Left ventricle myocardium superior (tissue), 1 donor: ENCODE measurements at regions not wholly inside any gene's neighbourhood (a gene's known extent, or its start where the extent isn't known, plus 50 kb on each side); places are given as distances from the start of the nearest gene placed in this dataset.
A peak's percentile ranks its signal among the peaks of the same experiment; 100 is the strongest.
"Not testable (repeated sequence)": the region's sequence is repeated elsewhere in the genome, so short reads cannot be mapped to it uniquely, and the experiment has no call there.

Source experiments
- ATAC-seq: fragments of 200-7000 bp; cut with Tn5 transposase; one replicate; pipeline ENCODE4 v1.9.1; 2020; ENCODE audit warnings: mild to moderate bottlenecking, moderate library complexity
- DNase-seq: peaks from one replicate; pipeline ENCODE4 v3.0.0-alpha.2; 2020
- intact Hi-C: fragments of 100-400 bp; cut with micrococcal nuclease; formaldehyde crosslinking; loops from one replicate; pipeline ENCODE4 v1.11.0; 2022
- donor health status: DM: no; HTN: yes; CAD: no; lungs with severe emphysema.

DNA sequence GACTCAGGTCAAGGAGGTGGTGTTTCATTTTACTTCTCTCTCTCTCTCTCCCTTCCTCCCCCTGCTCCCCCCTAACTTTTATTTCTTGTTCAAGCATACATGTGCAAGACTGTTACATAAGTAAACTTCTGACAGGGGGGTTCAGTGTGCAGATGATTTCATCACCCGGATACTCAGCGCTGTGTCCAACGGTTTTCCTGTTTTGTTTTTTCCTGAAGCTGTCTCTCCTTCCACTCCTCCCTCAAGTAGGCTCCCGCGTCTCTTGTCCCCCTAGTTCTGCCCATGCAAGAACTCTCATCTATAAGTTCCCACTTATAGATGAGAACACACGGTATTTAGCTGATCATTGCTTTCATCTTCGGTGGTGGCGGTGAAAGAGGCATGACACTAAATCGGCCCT, 751.9 kb upstream of the DEFB115 start:
- ATAC-seq: no peak
- intact Hi-C loops: no loop called here

DNA sequence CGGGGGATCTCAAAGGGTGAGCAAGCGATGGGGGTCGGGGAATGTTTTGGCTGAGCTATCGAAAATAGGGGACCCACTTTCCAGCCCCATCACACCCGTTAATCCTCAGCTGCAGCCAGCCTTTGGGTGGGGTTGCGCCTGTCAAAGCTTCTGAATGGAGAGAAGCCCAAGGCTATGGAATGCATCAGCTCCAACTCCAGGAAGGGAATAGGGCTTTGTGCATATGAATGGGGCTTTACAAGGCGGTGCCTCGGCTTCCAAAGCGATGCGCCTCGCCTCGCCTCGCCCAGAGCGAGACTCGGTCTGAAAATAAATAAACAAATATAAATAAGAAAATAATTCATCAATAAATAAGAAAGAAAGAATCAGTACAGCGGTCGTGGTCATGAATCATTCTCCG, 751.4 kb upstream of the DEFB115 start:
- intact Hi-C loops: no loop called here
- ATAC-seq: no peak
- DNase-seq: no peak

More for the DNA sequence above, 751.9 kb upstream of the DEFB115 start:
- DNase-seq: no peak

DNA sequence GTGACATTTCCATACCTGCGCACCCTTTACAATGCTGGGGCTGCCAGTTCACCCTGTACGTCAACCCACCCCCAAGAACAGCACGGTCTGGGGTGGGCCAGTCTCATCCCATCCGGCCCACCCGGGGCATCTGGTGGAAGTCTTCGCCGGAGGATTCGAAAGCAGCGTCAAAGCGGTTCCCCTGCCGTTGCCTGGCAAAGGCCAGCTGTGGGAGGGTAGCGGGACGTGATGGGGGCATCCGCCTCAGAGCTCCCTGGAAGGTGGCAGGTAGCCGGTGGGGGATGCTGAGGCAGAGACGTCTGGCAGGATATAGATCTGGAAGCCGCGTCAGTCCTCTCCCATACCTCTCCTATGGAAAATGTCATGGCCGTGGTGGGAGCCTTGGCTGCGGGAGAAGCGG, 749.1 kb upstream of the DEFB115 start:
- DNase-seq, ATAC-seq, intact Hi-C loops: not testable (repeated sequence)

DNA sequence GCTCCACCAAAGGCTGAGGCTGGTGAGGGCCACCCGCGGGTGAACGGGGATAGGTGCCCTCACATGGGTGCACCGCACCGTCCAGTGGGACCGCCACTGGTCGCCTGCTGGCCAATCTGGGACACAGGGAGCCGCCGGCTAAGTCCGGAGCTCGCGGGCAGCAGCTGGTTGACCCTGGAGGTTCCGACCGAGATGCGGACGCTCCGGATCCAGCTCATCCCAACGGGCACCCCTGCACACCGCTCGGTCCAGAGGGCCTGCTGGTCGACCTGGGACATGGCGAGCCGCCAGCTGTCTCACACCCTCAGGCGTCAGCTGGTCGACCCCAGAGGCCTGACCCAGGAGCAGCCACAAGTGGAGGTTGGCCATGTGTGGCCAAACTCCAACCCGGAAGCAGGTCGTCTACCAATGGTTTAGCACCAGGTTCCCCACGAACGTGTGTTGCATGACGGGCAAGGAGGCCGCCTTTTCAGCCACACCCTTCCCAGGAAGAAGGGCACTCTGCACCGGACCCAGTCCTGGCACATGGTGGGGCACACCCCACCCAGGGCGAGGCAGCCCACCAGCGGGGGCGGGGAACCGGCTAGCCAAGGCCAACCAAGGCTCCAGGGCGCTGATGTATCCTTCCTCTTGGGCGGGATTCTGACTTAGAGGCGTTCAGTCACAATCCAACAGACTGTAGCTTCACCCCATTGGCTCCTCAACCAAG, 746.0 kb upstream of the DEFB115 start:
- DNase-seq (no peak), ATAC-seq (no peak)
- intact Hi-C loops: no loop called here

DNA sequence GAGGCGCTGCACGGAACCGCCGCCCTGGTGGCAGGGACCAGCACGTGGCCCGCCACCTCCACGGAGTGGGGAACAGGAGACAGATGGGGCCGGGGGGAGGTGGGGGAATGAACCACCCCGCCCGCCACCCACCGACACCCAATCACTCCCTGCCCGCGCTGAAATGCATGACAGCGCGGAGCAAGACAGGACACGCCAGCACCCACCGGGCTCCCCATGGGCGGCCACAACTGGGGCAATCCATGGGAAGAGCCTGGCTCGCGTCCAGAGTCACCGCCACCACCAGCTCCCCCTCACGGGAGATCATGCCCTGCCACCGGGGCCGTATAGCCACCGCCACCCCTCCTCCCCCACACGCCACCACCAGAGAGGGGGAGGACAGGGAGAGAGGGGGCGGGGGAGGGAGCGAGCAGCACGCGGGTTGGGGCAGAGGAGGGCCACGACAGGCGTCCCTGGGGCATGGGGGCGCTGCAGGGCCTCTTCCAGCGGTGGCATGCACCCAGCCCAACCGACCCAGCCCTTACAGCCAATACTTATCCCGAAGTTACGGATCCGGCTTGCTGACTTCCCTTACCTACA, 744.3 kb upstream of the DEFB115 start:
- no peak for DNase-seq

DNA sequence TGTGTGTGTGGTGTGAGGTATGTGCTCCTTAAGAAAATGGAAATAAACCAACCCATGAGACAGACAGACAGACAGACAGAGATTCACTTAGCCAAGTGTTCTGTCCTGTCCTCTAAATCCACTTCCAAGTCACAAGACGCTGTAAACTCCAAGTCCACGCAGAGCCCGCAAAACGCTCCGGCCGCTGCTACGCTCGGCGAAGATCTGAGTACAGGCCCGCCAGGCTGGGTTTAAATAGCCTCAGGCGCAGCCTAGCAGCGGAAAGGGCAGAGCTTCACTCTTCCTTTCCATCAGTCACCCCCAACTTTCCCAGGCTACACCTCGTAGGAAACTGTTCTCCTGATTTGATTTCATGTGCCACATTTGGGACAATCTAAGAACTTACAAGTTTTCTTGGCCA, 741.5 kb upstream of the DEFB115 start:
- DNase-seq: not testable (repeated sequence)

More for the DNA sequence above, 744.3 kb upstream of the DEFB115 start:
- no peak for ATAC-seq
- intact Hi-C loops: no loop called here

DNA sequence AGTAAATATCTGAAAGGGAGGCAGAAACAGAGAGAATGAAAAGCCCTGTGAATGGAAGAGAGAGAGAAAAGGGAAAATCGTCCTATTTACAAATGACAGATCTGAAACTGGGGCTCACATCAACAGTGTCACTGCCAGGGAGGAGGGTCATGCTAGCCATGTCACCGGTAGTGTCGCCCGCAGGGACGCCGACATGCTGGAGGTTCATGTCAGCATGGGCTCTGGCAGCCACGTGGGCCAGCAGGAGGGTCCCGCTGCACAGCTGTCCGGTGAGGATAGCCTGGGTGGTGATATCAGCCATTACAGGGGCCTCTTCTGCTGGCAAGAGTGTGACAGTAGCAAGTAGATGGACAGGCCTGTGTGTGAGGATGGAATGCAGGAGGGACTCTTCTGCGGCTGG, 738.6 kb upstream of the DEFB115 start:
- ATAC-seq, intact Hi-C loops: not testable (repeated sequence)

More for the DNA sequence above, 741.5 kb upstream of the DEFB115 start:
- ATAC-seq, intact Hi-C loops: not testable (repeated sequence)

GRCh38 chr20:30521686-30522415, 735.6 kb upstream of the DEFB115 start:
- DNase-seq, intact Hi-C loops, ATAC-seq: not testable (repeated sequence)

More for the DNA sequence above, 738.6 kb upstream of the DEFB115 start:
- not testable (repeated sequence) for DNase-seq

DNA sequence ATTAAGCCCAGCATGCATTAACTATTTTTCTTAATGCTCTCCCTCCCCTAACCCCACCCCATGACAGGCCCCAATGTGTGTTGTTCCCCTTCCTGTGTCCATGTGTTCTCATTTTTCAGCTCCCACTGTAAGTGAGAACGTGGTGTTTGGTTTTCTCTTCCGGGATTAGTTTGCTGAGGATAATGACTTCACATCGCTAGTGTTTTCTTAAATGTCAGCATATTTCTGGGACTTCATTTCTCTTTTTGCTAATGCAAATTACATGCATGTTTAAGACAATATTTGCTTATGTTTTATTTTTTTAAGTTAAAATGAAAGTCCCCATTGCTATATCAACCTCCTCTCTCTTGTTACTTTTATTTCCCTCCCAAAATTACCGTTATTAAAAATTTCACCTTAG, 733.3 kb upstream of the DEFB115 start:
- DNase-seq, intact Hi-C loops, ATAC-seq: not testable (repeated sequence)

GRCh38 chr20:30524761-30525160, 732.7 kb upstream of the DEFB115 start:
- DNase-seq, intact Hi-C loops, ATAC-seq: not testable (repeated sequence)

GRCh38 chr20:30533653-30534052, 723.8 kb upstream of the DEFB115 start:
- DNase-seq, intact Hi-C loops, ATAC-seq: not testable (repeated sequence)

DNA sequence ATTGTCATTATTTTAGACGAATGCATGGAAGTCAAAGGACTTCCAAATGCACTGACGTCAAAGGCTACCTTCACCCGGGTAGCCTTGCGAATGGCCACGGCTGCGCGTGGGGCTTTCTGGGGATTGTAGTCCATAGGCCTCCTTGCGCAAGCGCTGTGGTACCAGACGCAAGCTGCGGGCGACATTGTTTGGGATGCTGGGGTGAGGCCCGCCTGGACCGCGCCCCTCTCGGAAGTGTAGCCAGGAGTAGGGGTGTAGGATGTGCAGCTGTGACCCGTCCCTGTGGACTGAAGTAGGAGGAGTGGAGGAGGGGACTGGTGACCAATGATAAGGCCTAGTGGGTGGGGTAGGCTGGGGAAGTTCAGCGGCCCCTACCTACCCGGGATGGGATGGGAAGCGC, 720.0 kb upstream of the DEFB115 start:
- intact Hi-C loops: not testable (repeated sequence)
- ATAC-seq (peak; percentile 52), DNase-seq (peak; percentile 52)

GRCh38 chr20:30540330-30541069, 717.0 kb upstream of the DEFB115 start:
- DNase-seq, intact Hi-C loops, ATAC-seq: not testable (repeated sequence)

- ATAC-seq, DNase-seq, intact Hi-C loops: not testable (repeated sequence)
These were observed 706.2 kb upstream of the DEFB115 start for GRCh38 chr20:30551236-30551635.

DNA sequence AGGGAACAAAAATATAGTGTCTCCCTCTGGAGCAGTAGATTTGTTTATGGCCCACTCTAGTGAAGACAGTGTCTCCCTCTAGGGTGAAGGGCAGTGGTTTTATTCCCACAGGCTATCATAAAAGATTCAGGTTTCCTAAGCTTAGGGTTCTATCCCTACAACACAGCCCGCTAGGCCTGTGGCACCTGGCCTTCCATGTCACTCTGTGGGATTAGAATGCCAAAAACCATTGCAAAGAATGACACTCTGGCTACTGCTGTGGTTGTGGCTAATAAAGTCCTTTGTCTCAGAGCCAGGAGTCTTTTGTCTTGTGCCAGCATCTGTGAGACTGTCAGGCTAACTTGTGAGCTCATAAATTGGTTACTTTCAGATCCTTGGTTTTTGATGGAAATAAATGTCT, 700.7 kb upstream of the DEFB115 start:
- DNase-seq, ATAC-seq, intact Hi-C loops: not testable (repeated sequence)

GRCh38 chr20:30565086-30565485, 692.4 kb upstream of the DEFB115 start:
- ATAC-seq, DNase-seq, intact Hi-C loops: not testable (repeated sequence)

DNA sequence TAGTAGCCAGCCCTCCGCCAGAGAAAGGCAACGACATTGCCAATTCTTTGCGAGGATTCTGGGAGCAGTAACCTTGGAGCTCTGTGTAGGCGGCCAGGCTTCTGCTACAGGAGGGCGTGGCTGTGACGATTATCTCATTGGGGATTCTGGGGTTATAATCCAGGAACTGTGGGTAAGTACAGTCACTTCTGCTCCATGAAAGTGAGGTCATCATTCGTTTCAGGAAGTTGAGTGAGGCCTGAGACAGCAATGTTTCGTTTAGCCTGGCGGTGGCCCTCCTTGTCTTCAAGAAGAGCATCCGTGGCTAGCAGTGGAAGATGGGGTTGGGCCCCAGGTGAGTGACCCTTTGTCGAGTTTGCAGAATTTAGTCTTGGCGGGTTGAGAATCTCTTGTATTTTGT, 687.6 kb upstream of the DEFB115 start:
- intact Hi-C loops, DNase-seq, ATAC-seq: not testable (repeated sequence)

- intact Hi-C loops, DNase-seq, ATAC-seq: not testable (repeated sequence)
These were observed 686.8 kb upstream of the DEFB115 start for GRCh38 chr20:30570622-30571021.

DNA sequence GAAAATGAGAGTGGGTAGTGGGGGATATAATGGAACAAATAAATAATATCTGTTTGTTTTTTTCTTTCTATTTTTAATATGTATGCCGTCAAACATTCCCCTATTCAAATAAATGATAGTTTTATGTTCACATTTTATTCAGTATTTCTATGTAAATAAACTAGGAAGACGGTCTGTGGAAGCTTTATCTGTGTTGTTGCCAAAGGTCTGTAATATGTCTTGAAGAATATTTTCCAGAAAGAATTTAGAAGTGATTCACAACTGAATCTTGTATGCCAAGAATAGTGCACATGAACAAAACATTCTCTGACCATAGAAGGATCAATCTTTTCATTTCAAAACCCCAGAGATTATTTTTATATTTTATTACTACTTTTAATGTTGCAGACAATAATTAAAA, 683.1 kb upstream of the DEFB115 start:
- intact Hi-C loops, ATAC-seq: not testable (repeated sequence)

More for the DNA sequence above, 683.1 kb upstream of the DEFB115 start:
- not testable (repeated sequence) for DNase-seq
